GM10248 (cell line): ENCODE measurements at regions not wholly inside any gene's neighbourhood (a gene's known extent, or its start where the extent isn't known, plus 50 kb on each side); places are given as distances from the start of the nearest gene placed in this dataset.

Experiments used
- CTCF ChIA-PET: fragments of 300-600 bp; sonication (Branson Sonifier 250); formaldehyde crosslinking; extraction: SDS; loops from one replicate; lab custom pipeline; 2021; ENCODE audit warnings: antibody characterized with exemption; lab: Yijun Ruan, JAX
- POLR2A ChIA-PET: fragments of 350-650 bp; sonication (Branson Sonifier 250); formaldehyde crosslinking; extraction: SDS; loops from one replicate; lab custom pipeline; 2020; ENCODE audit warnings: antibody characterized with exemption; lab: Yijun Ruan, JAX
- DNase-seq: peaks from one replicate; pipeline ENCODE4 v3.0.0; 2012; ENCODE audit errors: extremely low spot score
- TF ChIP-seq, protein P1 (sequence below): IDR thresholded peaks from 2 replicates; pipeline ENCODE4 v1.5.1; 2012; ENCODE audit warnings: mild to moderate bottlenecking, low read depth; ENCODE audit errors: extremely low read depth, missing control alignments, control extremely low read depth

DNA sequence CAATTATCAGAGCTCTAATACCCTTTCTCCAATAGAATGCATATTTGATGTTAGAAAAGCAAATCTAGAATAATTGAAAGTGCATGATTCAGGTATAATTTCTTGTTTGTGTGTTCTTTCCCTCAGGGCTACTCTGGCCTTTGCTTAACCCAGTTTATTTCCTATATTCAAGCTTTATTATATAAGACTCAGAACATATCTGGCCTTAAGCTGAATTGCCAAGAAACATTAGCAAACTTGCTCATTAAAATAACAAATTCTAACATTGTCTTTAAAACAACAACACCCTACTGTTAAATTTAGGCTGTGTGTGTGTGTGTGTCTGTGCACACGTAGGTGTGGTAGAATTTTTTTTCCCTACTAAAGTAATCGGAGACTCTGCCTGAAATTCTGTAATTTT is 426.5 kb downstream of the UTRN start:
- TF ChIP-seq, protein P1, sequence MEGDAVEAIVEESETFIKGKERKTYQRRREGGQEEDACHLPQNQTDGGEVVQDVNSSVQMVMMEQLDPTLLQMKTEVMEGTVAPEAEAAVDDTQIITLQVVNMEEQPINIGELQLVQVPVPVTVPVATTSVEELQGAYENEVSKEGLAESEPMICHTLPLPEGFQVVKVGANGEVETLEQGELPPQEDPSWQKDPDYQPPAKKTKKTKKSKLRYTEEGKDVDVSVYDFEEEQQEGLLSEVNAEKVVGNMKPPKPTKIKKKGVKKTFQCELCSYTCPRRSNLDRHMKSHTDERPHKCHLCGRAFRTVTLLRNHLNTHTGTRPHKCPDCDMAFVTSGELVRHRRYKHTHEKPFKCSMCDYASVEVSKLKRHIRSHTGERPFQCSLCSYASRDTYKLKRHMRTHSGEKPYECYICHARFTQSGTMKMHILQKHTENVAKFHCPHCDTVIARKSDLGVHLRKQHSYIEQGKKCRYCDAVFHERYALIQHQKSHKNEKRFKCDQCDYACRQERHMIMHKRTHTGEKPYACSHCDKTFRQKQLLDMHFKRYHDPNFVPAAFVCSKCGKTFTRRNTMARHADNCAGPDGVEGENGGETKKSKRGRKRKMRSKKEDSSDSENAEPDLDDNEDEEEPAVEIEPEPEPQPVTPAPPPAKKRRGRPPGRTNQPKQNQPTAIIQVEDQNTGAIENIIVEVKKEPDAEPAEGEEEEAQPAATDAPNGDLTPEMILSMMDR = no peak
- POLR2A ChIA-PET = no interaction called here
- no peak for DNase-seq
- CTCF ChIA-PET = interaction anchor here (1.0 to 2.0 kb wide), 3 partner anchors 9 to 36 kb away, joined by 3 to 8 read pairs (median 3); no protein-coding TSS in a partner anchor

DNA sequence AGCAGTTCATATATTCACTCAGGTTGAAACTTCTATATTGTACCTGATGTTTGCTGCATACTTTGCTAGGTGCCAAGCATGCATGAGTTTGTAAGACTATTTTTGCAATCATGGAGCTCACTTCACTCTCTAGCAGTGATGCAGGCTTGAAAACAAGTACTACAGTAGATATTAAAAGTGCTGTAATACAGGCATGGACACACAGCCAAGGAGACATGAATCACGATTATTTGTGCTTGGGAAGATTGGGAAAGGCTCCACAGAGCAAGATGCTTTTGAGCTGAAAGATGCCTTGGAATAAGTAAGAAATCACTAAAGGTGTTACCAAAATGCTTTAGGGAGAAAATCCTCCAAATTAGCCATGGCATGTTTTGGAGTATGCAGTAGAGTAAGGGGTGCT is 427.4 kb downstream of the UTRN start:
- CTCF ChIA-PET = no interaction called here
- DNase-seq = no peak
- POLR2A ChIA-PET = no interaction called here
- TF ChIP-seq, protein P1 = no peak

DNA sequence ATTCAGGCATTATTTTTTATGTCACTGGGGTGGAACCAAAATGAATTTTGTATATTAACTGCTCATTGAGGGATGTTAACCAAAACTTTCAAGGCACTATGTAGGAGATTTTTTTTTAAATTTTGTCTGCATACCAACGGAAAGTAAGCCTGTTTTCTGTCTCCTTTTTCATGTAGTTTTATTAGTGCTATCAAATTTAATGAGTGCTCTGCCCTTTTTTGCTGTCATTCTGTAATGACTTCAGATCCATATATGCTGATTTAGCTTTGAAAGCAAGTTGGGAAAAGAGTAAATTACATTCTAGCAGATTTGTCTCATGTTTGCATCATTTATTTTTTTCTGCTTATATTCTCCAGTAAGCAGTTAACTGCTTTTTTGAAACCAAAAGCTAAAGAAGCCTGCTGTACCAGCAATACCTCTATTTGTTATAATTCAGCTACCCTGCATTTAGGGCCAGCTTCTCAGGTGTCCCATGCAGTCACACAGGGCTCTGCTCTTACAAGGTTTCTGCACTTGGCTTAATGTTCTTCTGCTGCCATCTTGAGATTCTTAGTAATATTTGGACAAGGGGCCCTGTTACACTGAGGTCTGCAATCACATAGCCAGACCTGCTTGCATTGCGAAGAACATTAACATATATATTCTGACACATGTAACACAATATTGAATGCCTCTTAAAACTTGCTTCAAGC is 429.0 kb downstream of the UTRN start:
- CTCF ChIA-PET = interaction anchor here (1.0 kb wide), 1 partner anchor 63 kb away, joined by 3 read pairs; no protein-coding TSS in a partner anchor
- DNase-seq = no peak
- POLR2A ChIA-PET = no interaction called here
- TF ChIP-seq, protein P1 = no peak

DNA sequence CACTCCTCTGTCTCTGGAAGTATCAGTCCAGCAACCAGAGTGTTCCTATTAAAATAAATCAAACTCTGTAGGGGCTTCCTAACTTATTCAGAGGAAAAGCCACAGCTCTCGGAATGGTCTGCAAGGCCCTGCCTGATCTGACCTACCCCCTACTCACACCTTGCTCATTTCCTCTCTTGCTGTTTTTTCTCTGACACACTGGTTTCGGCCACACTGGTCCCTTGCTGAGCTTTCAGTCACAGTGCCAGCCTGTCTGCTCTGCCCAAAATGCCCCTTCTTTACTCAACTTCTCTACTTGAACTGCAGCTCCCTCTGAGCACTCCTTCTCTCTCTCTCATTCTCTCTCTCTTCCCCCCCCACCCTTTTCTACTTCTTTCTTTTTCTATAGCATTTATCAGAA is 430.2 kb downstream of the UTRN start:
- CTCF ChIA-PET = no interaction called here
- POLR2A ChIA-PET = no interaction called here
- no peak for DNase-seq
- TF ChIP-seq, protein P1 = no peak

DNA sequence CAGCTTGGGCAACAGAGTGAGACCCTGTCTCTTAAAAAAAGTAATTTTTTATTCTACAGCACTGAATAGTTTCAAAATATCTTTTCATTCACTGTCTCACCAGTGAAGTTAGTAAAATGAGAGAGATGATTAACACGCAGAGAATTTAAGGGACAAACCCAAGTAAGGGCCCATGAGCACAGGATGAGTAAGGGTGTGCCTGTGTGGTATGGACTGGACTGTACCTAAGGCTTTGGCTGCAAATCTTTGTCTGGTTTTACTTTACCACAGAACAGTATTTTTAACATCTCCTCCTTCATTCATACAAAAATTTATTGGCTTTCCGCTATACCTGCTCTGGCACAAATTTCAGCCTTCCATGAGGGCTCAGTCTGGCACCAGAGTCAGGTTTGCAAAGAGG is 433.3 kb downstream of the UTRN start:
- TF ChIP-seq, protein P1 = no peak

DNA sequence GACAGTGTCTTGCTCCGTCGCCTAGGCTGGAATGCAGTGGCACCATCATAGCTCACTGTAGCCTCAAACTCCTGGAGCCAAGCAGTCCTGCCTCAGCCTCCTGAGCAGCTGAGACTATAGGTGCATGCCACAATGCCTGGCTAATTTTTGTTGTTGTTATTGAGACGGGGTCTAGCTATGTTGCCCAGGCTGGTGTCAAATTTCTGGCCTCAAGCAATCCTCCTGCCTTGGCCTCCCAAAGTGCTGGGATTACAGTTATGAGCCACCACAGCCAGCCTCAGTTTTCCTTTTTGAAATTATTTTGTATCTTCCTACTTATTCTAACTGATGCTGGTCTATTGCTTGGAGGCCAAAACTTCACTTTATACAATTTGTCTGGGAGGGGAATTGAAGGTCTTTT is 436.1 kb downstream of the UTRN start:
- POLR2A ChIA-PET = no interaction called here
- CTCF ChIA-PET = interaction anchor here (1.0 to 2.4 kb wide), 3 partner anchors 11 to 58 kb away, joined by 3 to 8 read pairs (median 3); no protein-coding TSS in a partner anchor
- TF ChIP-seq, protein P1 = no peak
- DNase-seq = no peak

More for the DNA sequence above, 433.3 kb downstream of the UTRN start:
- ChIA-PET POLR2A (no interaction called here), CTCF (interaction anchor here (1.0 to 1.4 kb wide), 3 partner anchors 15 to 37 kb away, joined by 3 read pairs; no protein-coding TSS in a partner anchor)
- no peak for DNase-seq
